OCI-M2 (cell line): ENCODE measurements at regions not wholly inside any gene's neighbourhood (a gene's known extent, or its start where the extent isn't known, plus 50 kb on each side); places are given as distances from the start of the nearest gene placed in this dataset.

Experiments
- DNase-seq: peaks from one replicate; lab custom pipeline; 2025; ENCODE audit not compliant: unreplicated experiment; lab: John Stamatoyannopoulos, UW

- no peak for DNase-seq
Observed at GRCh38 chr13:50344717-50345116, 329.5 kb downstream of the KCNRG start.

DNA sequence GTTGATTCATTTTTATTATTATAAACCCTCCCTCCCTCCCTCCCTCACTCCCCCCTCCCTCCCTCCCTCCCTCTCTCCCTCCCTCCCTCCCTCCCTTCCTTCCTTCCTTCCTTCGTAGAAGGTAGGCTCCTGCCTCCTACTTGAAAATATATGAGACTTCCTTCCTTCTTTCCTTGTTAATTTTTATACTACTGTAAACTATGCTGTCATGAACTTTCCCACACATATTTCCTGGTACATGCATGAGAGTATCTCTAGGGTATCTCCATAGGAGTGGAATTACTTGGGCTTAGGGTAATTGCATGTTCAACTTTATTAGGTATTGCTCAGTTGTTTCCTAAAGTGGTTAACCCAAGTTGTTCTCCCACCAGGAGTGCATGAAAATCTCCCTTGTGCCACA is 330.6 kb downstream of the KCNRG start:
- no peak for DNase-seq

- DNase-seq: no peak
Observed at GRCh38 chr13:50348371-50348770, 333.1 kb downstream of the KCNRG start.

GRCh38 chr13:50352720-50353480 is 337.7 kb downstream of the KCNRG start:
- DNase-seq: no peak

DNA sequence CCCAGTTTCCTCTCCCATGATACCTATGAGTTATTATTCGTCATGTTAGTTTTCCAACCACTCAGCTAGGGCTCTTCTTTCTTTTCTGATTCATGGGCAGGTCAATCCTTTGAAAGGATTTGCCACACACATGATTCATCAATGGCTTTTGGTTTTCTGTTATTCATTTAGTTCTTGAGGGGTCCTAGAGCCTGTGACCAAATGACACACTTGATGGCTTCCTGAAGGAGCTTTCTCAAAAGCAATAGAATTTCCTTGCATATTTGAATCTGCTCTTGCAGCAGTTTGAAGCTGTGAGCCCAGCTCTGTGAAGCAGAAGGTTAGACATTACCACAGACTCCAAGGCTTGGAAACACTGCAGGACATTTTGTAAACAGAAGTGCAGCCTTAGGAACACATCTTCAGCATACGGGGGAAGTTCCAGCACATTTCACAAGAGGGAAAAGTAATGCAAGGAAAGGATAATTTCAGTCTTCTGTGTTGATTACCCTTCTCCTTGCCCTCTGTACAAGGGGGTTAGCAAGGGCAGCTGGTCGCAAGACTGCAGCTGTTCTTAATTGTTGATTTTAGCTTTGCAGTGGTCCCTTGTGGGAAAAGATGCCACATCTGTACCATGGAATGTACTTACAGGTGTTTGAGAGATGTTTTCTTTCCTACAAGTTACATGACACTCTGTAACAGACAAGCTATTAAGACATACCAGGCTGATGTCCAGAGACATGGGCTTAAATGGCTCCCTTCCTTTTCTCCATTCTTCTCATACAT is 338.6 kb downstream of the KCNRG start:
- DNase-seq: no peak

GRCh38 chr13:50355797-50356196 is 340.6 kb downstream of the KCNRG start:
- DNase-seq: no peak

- DNase-seq: no peak
Observed at GRCh38 chr13:50357136-50357535, 341.9 kb downstream of the KCNRG start.

DNA sequence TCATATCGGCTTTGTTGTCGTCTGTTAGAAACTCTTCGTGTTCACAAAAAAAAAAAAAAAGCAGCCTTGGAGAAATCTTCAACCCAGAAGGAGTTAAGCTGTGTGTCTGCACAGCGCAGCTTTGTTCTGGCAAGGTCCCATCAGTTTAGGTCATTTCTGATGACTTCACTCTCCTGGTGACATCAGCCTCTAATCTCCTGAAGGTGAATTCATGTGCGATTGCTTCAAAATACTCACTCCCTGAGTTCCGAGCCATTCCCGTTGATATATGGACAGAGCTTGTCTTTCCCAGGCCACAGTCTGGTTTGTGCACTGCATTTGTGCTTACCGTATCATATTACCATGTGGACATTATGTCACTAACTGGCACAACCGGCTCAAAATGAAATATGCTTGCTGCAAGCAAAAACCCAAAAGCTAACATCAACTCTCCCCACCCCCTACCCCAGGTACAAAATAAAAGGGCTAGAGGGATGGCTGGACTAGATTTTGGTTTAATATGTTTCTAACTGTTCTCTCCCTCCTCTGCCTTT is 342.4 kb downstream of the KCNRG start:
- DNase-seq: no peak

- DNase-seq: no peak
Observed at GRCh38 chr13:50358231-50359040, 343.2 kb downstream of the KCNRG start.

DNA sequence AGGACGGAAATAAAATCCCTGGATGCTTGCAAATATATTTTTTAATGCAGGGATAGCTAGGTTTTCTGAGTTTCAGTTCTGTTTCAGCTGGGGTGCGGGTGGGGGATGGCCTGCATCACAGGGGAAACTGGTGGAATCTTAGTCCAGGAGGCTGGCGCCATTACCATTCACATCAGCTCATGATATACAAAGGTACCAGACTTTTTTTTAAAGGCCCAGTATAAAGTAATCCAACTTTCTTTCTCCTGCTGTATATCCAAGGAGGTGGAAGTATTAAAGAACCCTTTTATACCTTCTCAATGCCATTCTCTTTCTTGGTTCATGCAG is 343.8 kb downstream of the KCNRG start:
- no peak for DNase-seq

GRCh38 chr13:50359779-50360178 is 344.5 kb downstream of the KCNRG start:
- DNase-seq: no peak

DNA sequence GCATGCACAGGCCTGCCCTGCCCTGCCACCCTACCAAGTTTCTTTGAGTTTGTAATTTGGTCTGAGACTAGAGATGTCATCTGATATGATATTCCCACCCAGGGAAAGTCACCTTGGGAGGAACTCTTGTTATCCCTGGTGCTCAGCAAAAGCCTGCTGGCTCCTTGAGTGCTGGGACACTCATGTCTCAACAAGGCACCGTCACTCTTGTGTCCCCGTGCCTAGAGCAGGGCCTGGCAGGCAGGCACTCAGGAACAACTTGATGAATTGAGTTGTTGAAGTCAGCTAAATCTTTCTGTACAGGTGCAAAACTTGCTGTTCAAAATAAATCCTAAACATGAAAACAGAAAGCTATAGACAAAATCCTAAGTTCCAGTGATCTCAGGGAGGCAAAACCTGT is 345.4 kb downstream of the KCNRG start:
- DNase-seq: no peak

- no peak for DNase-seq
Observed at GRCh38 chr13:50361282-50361681, 346.0 kb downstream of the KCNRG start.

DNA sequence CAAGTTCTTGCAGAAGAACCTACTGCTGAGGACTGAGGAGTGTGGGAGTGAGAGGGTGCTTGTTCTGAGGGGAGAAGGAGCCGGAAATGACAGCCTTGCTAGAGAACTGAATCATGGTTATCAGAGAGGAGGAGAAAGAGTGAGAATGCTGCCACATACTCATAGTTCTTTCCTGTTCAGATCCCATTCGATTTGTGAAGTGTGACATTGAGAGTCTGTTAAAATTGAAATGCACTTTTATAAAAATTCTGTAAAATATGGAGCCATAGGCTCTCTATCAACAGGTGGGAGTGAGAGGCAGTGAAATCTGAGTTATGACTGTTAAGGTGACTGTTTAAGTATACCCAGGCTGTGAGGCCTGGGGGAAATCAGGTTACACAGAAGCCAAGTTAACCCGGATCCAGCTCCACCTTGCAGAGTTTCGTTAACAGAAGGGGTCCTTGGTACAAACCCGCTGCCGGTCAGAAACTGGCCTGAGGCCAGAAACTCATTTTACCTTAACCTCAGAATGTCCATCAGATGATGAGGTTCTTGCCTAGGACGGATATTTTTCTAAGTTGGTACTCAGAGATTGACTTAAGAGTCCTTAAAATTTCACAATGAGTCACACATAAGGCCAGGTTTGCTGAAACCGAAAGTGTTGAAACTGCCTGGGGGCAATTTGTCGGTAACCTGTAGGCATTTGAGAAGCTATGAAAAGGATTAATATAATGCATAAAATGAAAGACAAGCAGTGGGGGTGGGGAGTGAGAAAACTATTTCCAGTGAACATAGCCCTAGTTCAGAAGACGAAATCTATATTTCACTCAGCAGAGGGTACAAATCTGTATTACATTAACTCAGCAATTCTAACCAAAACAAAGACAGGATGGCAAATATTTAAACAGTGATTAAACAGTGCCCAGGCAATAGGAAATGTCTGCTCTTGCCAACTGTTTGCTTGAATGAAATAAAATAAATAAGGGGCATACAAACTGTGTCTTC is 350.5 kb downstream of the KCNRG start:
- DNase-seq: no peak

DNA sequence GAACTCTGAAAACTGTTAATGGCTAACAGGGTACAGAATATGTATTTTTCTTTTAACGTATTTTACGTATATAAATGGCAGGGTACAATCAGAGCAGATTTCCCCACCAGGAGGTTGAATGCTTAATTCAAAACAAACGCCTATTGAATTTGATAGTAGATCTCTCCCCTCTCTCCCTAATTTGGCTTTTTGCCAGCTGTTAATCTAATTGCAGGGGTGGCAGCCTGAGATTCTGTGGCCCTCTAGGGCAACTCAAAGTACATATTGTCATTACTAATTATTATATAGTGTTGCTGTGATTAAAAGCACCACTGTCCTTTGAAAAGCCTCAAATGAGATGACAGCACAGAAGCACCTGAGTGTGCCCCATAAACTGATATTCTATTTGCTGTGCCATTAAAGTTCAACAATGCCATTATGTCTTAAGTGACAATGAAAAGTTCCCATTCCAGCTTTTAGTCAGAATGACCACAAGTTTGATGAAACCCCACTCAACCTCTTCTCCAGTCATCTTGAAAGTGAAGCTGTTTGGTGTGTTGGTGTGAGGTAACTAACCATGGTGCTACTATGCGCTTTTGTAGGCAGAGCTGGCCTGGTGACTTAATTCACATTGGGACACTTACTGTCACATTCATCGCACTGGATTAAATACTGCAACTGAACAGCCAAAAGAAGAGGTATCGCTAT is 351.4 kb downstream of the KCNRG start:
- no peak for DNase-seq

DNA sequence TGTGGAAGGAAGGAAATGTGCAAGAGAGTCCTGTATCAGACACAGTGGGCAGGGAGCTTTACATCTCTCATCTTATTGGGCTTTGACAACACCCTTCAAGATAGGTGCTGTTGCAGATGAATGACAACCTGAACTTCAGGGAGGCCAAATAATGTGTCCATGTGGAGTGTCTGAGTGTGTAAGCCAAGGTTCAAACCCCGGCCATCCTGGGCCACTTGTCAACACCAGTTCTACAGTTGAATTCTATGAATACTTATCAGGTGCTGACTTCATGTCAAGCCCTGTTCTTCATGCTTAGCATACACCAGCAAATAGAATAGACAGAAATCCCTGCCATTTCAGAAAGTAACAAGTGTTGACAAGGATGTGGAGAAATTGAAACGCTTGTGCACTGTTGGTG is 354.4 kb downstream of the KCNRG start:
- no peak for DNase-seq

DNA sequence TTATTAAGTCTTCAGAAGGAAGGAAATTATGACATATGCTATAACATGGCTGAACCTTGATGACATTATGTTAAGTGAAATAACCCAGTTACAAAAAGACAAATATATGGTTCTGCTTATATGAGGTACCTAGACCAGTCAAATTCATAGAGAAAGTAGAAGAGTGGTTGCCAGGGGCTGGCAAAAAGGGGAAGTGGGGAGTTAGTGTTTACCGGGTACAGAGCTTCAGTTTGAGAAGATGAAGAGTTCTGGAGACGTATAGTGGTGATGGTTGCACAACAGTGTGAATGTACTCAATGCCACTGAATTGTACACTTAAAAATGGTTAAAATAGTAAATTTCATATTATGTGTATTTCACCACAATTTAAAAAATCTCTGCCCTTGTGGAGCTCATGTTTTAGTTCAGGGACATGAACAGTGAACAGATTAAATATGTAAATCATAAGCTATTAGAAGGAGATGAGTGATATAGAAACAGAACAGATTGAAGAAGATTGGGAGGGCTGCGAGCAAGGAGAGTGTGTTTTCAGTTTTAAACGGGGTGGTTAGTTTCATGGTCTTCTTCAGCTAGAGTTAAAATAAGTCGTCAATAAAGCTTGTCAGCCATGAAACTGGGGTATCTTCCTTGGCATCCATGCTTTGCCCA is 355.2 kb downstream of the KCNRG start:
- no peak for DNase-seq

DNA sequence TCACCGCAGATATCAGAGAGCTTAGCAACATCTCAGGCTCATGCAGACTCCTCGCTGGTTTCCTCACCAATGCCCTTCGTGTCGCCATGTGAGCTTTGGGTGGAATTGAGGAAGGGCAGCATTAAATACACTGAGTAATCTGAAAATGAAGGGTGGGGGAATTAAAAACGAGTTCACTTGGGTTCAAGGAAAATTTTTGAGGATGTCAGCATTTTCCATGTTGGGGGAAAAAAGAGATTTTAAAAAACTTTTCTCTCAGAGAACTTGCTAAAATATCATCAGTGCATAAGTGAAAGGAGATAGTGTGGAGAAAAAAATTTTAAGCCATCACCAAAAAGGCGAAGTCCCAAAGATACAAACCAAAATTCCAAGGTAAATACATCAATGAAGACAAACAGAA is 359.3 kb downstream of the KCNRG start:
- no peak for DNase-seq

- no peak for DNase-seq
Observed at GRCh38 chr13:50375792-50376191, 360.5 kb downstream of the KCNRG start.
